ENCODE measurements at regions not wholly inside any gene's neighbourhood (a gene's known extent, or its start where the extent isn't known, plus 50 kb on each side); places are given as distances from the start of the nearest gene placed in this dataset.
A peak's percentile ranks its signal among the peaks of the same experiment; 100 is the strongest.

DNA sequence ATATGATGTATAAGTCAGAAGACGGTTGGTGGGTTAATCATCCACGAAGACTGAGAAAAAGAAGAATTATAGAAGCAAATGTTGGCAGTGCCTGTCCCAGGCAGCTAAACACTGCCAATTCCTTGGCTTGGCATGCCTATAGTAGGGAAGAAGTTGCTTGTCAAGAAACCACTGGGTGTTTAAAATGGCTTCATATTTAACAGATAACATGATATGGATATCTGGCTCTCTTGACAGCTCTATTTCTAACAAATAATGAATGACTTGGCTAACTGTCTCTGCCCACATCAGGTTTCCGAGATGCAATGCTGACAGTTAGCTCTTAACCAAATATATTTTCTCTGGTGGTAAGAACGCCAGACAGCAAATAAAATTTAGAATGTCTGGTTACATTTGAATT lies 341.7 kb upstream of the KCNMB2 start:
- no peak overlapping the region for H3K27ac ChIP-seq (ENCODE audit: low read depth, low read length)
- no peaks in the 10 kb centered on the region for H3K4me1 ChIP-seq (ENCODE audit: control insufficient read depth, insufficient read depth, low read length)
- H3K27me3 ChIP-seq (ENCODE audit: control insufficient read depth, insufficient read depth, low read length) = no peaks in the 10 kb centered on the region
- peak in 1 of 6 donors; percentile 52 for DNase-seq (ENCODE audit: low read depth in 4 of 6, low spot score in 6 of 6)
- no peaks in the 10 kb centered on the region for H3K36me3 ChIP-seq (ENCODE audit: control insufficient read depth, insufficient read depth, low read length)
- no peak overlapping the region for H3K4me3 ChIP-seq (ENCODE audit: low read depth, low read length)
- WGBS (ENCODE audit: insufficient coverage) = 83% methylated on average over 1 of the region's 4 CpGs
- H3K9me3 ChIP-seq (ENCODE audit: control insufficient read depth, insufficient read depth, low read length) = no peaks in the 10 kb centered on the region

DNA sequence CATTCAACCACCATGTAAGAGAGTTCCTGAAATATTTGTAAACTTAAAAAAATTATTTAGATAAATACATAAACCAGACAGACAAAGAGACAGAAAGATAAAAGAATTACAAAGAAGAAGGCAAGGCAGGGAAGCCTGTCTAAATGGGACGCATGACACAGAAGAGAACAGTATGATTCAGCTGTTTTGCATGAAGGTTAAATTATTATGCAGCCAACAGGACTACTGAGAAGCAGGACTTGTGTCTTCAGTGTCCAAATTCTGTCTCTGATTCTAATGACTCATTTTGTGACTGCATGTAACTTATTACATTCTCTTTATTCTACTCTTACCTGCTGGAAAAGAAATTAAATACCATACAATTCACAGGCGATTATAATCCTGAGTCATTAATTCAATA lies 340.4 kb upstream of the KCNMB2 start:
- Histone ChIP-seq H3K36me3 (ENCODE audit: control insufficient read depth, insufficient read depth, low read length) (no peaks in the 10 kb centered on the region), H3K4me1 (ENCODE audit: control insufficient read depth, insufficient read depth, low read length) (no peaks in the 10 kb centered on the region), H3K4me3 (ENCODE audit: low read depth, low read length) (no peak overlapping the region), H3K27me3 (ENCODE audit: control insufficient read depth, insufficient read depth, low read length) (no peaks in the 10 kb centered on the region), H3K9me3 (ENCODE audit: control insufficient read depth, insufficient read depth, low read length) (no peaks in the 10 kb centered on the region), H3K27ac (ENCODE audit: low read depth, low read length) (no peak overlapping the region)
- no peak for DNase-seq (ENCODE audit: low read depth in 4 of 6, low spot score in 6 of 6)
- 100% methylated on average over 1 of the region's 2 CpGs for WGBS (ENCODE audit: insufficient coverage)

GRCh38 chr3:178198329-178198728 lies 337.9 kb upstream of the KCNMB2 start:
- no CpG with 5 or more reads among the region's 1 CpG for WGBS (ENCODE audit: insufficient coverage)
- no peak overlapping the region for H3K27ac ChIP-seq (ENCODE audit: low read depth, low read length)
- H3K27me3 ChIP-seq (ENCODE audit: control insufficient read depth, insufficient read depth, low read length) = no peaks in the 10 kb centered on the region
- H3K4me1 ChIP-seq (ENCODE audit: control insufficient read depth, insufficient read depth, low read length) = no peaks in the 10 kb centered on the region
- no peak overlapping the region for H3K4me3 ChIP-seq (ENCODE audit: low read depth, low read length)
- H3K9me3 ChIP-seq (ENCODE audit: control insufficient read depth, insufficient read depth, low read length) = no peaks in the 10 kb centered on the region
- H3K36me3 ChIP-seq (ENCODE audit: control insufficient read depth, insufficient read depth, low read length) = no peaks in the 10 kb centered on the region
- no peak for DNase-seq (ENCODE audit: low read depth in 4 of 6, low spot score in 6 of 6)

DNA sequence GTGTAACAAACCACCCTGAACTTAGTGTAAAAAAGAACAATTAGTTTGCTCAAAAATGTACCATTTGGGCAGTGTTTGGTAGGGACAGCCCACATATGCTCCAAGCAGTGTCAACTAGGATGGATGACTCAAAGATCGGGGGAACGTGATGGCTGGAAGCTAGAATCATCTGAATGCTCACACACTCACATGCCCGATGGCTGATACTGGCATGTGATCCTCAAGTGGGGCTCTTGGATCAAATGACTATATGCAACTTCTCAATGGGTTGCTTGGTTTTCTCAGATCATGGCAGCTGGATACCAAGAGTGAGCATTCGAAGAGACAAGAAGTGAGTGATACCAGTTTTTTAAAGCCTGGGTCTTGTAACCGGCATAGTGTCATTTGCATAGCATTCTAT lies 335.9 kb upstream of the KCNMB2 start:
- DNase-seq (ENCODE audit: low read depth in 4 of 6, low spot score in 6 of 6) = no peak
- Histone ChIP-seq H3K4me3 (ENCODE audit: low read depth, low read length) (no peak overlapping the region), H3K4me1 (ENCODE audit: control insufficient read depth, insufficient read depth, low read length) (no peaks in the 10 kb centered on the region), H3K27me3 (ENCODE audit: control insufficient read depth, insufficient read depth, low read length) (no peaks in the 10 kb centered on the region), H3K27ac (ENCODE audit: low read depth, low read length) (no peak overlapping the region), H3K36me3 (ENCODE audit: control insufficient read depth, insufficient read depth, low read length) (no peaks in the 10 kb centered on the region), H3K9me3 (ENCODE audit: control insufficient read depth, insufficient read depth, low read length) (no peaks in the 10 kb centered on the region)
- WGBS (ENCODE audit: insufficient coverage) = 89% methylated on average over 3 of the region's 5 CpGs

- no peaks in the 10 kb centered on the region for H3K27me3 ChIP-seq (ENCODE audit: control insufficient read depth, insufficient read depth, low read length)
- WGBS (ENCODE audit: insufficient coverage) = 80% methylated on average over 1 of the region's 1 CpG
- no peaks in the 10 kb centered on the region for H3K9me3 ChIP-seq (ENCODE audit: control insufficient read depth, insufficient read depth, low read length)
- no peaks in the 10 kb centered on the region for H3K4me1 ChIP-seq (ENCODE audit: control insufficient read depth, insufficient read depth, low read length)
- no peak overlapping the region for H3K4me3 ChIP-seq (ENCODE audit: low read depth, low read length)
- H3K36me3 ChIP-seq (ENCODE audit: control insufficient read depth, insufficient read depth, low read length) = no peaks in the 10 kb centered on the region
- DNase-seq (ENCODE audit: low read depth in 4 of 6, low spot score in 6 of 6) = no peak
- no peak overlapping the region for H3K27ac ChIP-seq (ENCODE audit: low read depth, low read length)
Observed at GRCh38 chr3:178201714-178202113, 334.5 kb upstream of the KCNMB2 start.

DNA sequence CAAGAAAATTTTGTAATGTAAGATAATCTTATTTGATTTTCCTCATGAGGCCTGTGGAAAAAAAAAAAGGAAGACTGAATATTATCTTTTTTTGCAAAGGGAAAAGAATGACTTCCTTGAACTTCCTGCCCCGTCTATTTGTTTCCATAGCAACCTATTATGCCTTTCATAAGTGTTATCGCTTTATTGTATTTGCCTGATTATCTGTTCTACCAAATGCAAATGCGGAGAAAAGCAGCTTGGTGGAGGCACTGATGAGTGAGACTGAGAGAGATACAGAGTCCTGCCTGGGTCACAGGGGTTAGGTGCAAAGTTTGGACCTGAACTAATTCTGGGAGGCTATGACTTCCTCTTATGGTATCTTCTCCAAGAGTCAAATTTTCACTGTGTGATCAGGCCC lies 334.0 kb upstream of the KCNMB2 start:
- Histone ChIP-seq H3K36me3 (ENCODE audit: control insufficient read depth, insufficient read depth, low read length) (no peaks in the 10 kb centered on the region), H3K4me3 (ENCODE audit: low read depth, low read length) (no peak overlapping the region), H3K4me1 (ENCODE audit: control insufficient read depth, insufficient read depth, low read length) (no peaks in the 10 kb centered on the region), H3K27me3 (ENCODE audit: control insufficient read depth, insufficient read depth, low read length) (no peaks in the 10 kb centered on the region), H3K27ac (ENCODE audit: low read depth, low read length) (no peak overlapping the region), H3K9me3 (ENCODE audit: control insufficient read depth, insufficient read depth, low read length) (no peaks in the 10 kb centered on the region)
- WGBS (ENCODE audit: insufficient coverage) = 0% methylated on average over 1 of the region's 3 CpGs
- DNase-seq (ENCODE audit: low read depth in 4 of 6, low spot score in 6 of 6) = peak in 1 of 6 donors; percentile 74

DNA sequence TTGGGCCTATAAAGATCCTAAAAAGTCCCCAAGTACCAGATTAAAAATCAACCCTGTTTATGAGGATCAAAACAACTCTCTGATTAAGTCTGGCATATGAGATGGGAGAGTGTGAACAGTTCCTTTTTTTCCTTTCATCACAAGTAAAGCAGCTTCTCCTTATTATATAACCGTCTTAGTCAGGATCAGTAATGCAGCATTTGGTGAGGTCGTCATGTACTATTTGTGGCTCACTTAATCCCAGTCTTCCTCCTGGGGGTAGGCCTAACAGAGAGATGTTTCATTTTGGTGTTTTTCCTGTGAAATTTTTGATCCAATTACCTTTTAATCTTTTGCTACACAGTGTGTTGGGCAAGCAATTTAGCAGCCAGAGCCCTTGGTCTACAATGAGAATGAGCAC lies 333.1 kb upstream of the KCNMB2 start:
- H3K27me3 ChIP-seq (ENCODE audit: control insufficient read depth, insufficient read depth, low read length) = no peaks in the 10 kb centered on the region
- no peaks in the 10 kb centered on the region for H3K9me3 ChIP-seq (ENCODE audit: control insufficient read depth, insufficient read depth, low read length)
- H3K36me3 ChIP-seq (ENCODE audit: control insufficient read depth, insufficient read depth, low read length) = no peaks in the 10 kb centered on the region
- no peak for DNase-seq (ENCODE audit: low read depth in 4 of 6, low spot score in 6 of 6)
- no peak overlapping the region for H3K4me3 ChIP-seq (ENCODE audit: low read depth, low read length)
- H3K4me1 ChIP-seq (ENCODE audit: control insufficient read depth, insufficient read depth, low read length) = no peaks in the 10 kb centered on the region
- no peak overlapping the region for H3K27ac ChIP-seq (ENCODE audit: low read depth, low read length)
- WGBS (ENCODE audit: insufficient coverage) = no CpG with 5 or more reads among the region's 2 CpGs

GRCh38 chr3:178203650-178204049 lies 332.6 kb upstream of the KCNMB2 start:
- no peak overlapping the region for H3K27ac ChIP-seq (ENCODE audit: low read depth, low read length)
- H3K4me3 ChIP-seq (ENCODE audit: low read depth, low read length) = no peak overlapping the region
- no peaks in the 10 kb centered on the region for H3K27me3 ChIP-seq (ENCODE audit: control insufficient read depth, insufficient read depth, low read length)
- WGBS (ENCODE audit: insufficient coverage) = no CpG with 5 or more reads among the region's 2 CpGs
- no peaks in the 10 kb centered on the region for H3K9me3 ChIP-seq (ENCODE audit: control insufficient read depth, insufficient read depth, low read length)
- H3K36me3 ChIP-seq (ENCODE audit: control insufficient read depth, insufficient read depth, low read length) = no peaks in the 10 kb centered on the region
- no peak for DNase-seq (ENCODE audit: low read depth in 4 of 6, low spot score in 6 of 6)
- no peaks in the 10 kb centered on the region for H3K4me1 ChIP-seq (ENCODE audit: control insufficient read depth, insufficient read depth, low read length)

DNA sequence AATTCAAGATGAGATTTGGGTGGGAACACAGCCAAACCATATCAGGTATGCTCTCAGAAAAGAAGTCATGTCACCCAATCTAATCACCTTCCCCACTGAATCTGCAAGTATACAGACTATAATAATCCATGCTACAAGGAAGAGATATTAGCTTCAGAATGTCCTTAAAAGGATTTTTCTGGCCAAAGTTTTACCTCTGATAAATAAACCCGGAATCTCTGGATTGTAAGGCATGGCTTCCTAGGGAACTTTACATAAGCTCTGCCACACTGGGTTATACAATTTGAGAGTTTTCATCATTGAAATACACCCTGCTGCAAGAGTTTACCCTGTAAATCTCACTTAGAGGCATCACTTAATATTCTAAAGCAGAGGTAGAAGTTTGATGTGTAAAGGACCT lies 330.5 kb upstream of the KCNMB2 start:
- Histone ChIP-seq H3K27me3 (ENCODE audit: control insufficient read depth, insufficient read depth, low read length) (no peaks in the 10 kb centered on the region), H3K27ac (ENCODE audit: low read depth, low read length) (no peak overlapping the region), H3K9me3 (ENCODE audit: control insufficient read depth, insufficient read depth, low read length) (no peaks in the 10 kb centered on the region), H3K4me1 (ENCODE audit: control insufficient read depth, insufficient read depth, low read length) (no peaks in the 10 kb centered on the region), H3K36me3 (ENCODE audit: control insufficient read depth, insufficient read depth, low read length) (no peaks in the 10 kb centered on the region), H3K4me3 (ENCODE audit: low read depth, low read length) (no peak overlapping the region)
- DNase-seq (ENCODE audit: low read depth in 4 of 6, low spot score in 6 of 6) = no peak
- WGBS (ENCODE audit: insufficient coverage) = no CpG with 5 or more reads among the region's 1 CpG

DNA sequence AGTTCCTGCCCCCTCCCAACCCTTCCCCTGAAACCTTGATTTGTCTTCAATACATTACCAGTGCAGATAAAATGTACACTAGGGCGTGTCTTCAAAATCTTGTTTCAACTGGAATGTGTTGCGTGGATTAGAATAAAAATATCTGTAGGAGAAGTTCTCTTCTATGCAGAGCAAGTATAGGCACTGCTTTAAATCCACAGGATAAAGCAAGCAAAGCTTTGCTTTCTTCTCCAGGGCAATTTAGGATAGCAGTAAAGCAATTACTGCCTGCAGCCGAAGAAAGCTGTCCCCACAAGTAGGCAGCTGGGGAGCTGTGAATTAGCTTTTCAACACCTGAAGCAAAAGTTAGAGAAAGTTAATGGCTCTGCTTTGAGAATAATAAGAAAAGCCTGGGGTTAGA lies 329.7 kb upstream of the KCNMB2 start:
- Histone ChIP-seq H3K9me3 (ENCODE audit: control insufficient read depth, insufficient read depth, low read length) (no peaks in the 10 kb centered on the region), H3K36me3 (ENCODE audit: control insufficient read depth, insufficient read depth, low read length) (no peaks in the 10 kb centered on the region), H3K27me3 (ENCODE audit: control insufficient read depth, insufficient read depth, low read length) (no peaks in the 10 kb centered on the region), H3K27ac (ENCODE audit: low read depth, low read length) (no peak overlapping the region), H3K4me3 (ENCODE audit: low read depth, low read length) (no peak overlapping the region), H3K4me1 (ENCODE audit: control insufficient read depth, insufficient read depth, low read length) (no peaks in the 10 kb centered on the region)
- WGBS (ENCODE audit: insufficient coverage) = 60% methylated on average over 1 of the region's 3 CpGs
- DNase-seq (ENCODE audit: low read depth in 4 of 6, low spot score in 6 of 6) = peak in 1 of 6 donors; percentile 77
